Gastroesophageal sphincter (tissue), 4 donors: ENCODE measurements at regions not wholly inside any gene's neighbourhood (a gene's known extent, or its start where the extent isn't known, plus 50 kb on each side); places are given as distances from the start of the nearest gene placed in this dataset.

ENCODE experiments used
- ATAC-seq: fragments of 150-250 bp; one replicate; pipeline ENCODE4 v1.9.1; 2016; ENCODE audit warnings: mild to moderate bottlenecking, moderate library complexity
- H3K27ac ChIP-seq, 4 donors: fragments of 200-600 bp; sonication (generic) in 3 of 4; 1 replicate in 3 of 4; 2 replicates in 1 of 4; pipeline ENCODE4 v1.5.1; 2016 to 2019
- H3K27me3 ChIP-seq: fragments of 200-600 bp; sonication (generic); one replicate; pipeline ENCODE4 v1.5.1; 2019
- H3K36me3 ChIP-seq, 2 donors: fragments of 200-600 bp; sonication (generic); one replicate each; pipeline ENCODE4 v1.5.1; 2019; ENCODE audit warnings: control low read depth in 1 of 2
- H3K4me1 ChIP-seq, 3 donors: fragments of 200-600 bp; sonication (generic); 1 replicate in 2 of 3; 2 replicates in 1 of 3; pipeline ENCODE4 v1.5.1; 2016 to 2019; ENCODE audit warnings: control low read depth in 2 of 3
- H3K4me3 ChIP-seq, 2 donors: fragments of 200-600 bp; sonication (generic); one replicate each; pipeline ENCODE4 v1.5.1; 2019; ENCODE audit warnings: mild to moderate bottlenecking in 1 of 2, moderate library complexity in 1 of 2
- H3K9me3 ChIP-seq, 3 donors: fragments of 200-600 bp; sonication (generic); one replicate each; pipeline ENCODE4 v1.5.1; 2017 to 2019; ENCODE audit warnings: control low read depth in 2 of 3
- CTCF ChIP-seq, 4 experiments: fragments of 200-600 bp in 2 of 4; fragments of 450-650 bp in 2 of 4; sonication (generic) in 1 of 4; IDR thresholded peaks; one replicate each; pipeline ENCODE4 v1.5.1; 2017 to 2019; ENCODE audit warnings: antibody characterized with exemption in 4 of 4, mild to moderate bottlenecking in 2 of 4, moderate library complexity in 2 of 4
- EP300 ChIP-seq: sonication (generic); formaldehyde crosslinking; IDR thresholded peaks from one replicate; pipeline ENCODE4 v1.6.1; 2017; ENCODE audit warnings: antibody characterized with exemption, mild to moderate bottlenecking
- POLR2A ChIP-seq, 2 donors: fragments of 450-650 bp; IDR thresholded peaks; one replicate each; pipeline ENCODE4 v1.6.1; 2017; ENCODE audit warnings: antibody characterized with exemption in 2 of 2, mild to moderate bottlenecking in 2 of 2, moderate library complexity in 1 of 2
- POLR2AphosphoS5 ChIP-seq: sonication (generic); formaldehyde crosslinking; IDR thresholded peaks from one replicate; pipeline ENCODE4 v1.6.1; 2017; ENCODE audit warnings: antibody characterized with exemption
- WGBS, 2 donors: methylation state at CpG; one replicate each; pipeline ENCODE4 v1.1.5; 2018; ENCODE audit warnings: low coverage in 1 of 2; 5-methylcytosine and 5-hydroxymethylcytosine counted together

DNA sequence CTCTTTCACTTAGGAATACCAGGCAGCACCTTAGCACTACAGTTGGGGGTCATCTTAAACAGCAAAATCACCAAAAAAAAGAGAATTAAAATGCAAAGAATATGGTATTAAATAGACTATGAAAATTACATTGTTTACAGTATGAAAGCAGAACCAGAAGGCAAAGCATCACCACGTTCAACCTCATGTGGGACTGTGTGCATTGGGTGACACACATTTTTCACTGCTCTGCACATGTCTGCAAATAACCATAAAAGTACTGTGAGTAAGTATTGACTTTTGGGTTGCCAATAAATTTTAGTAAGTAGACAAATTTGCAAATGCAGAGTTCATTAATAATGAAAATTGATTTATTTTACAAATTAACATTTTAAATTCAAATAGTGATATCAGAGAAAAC is 232.1 kb upstream of the ZWINT start:
- Histone ChIP-seq H3K27ac (no peak overlapping the region), H3K9me3 (no peaks in the 10 kb centered on the region), H3K36me3 (no peaks in the 10 kb centered on the region), H3K4me3 (no peak overlapping the region), H3K27me3 (no peaks in the 10 kb centered on the region), H3K4me1 (no peaks in the 10 kb centered on the region)
- WGBS, 2 donors = 68 to 73% methylated on average over 1 of the region's 1 CpG
- ATAC-seq = no peak
- TF ChIP-seq CTCF (IDR thresholded peaks at IDR 0.05) (no peak), EP300 (no peak), POLR2AphosphoS5 (no peak), POLR2A (IDR thresholded peaks at IDR 0.05) (no peak)

DNA sequence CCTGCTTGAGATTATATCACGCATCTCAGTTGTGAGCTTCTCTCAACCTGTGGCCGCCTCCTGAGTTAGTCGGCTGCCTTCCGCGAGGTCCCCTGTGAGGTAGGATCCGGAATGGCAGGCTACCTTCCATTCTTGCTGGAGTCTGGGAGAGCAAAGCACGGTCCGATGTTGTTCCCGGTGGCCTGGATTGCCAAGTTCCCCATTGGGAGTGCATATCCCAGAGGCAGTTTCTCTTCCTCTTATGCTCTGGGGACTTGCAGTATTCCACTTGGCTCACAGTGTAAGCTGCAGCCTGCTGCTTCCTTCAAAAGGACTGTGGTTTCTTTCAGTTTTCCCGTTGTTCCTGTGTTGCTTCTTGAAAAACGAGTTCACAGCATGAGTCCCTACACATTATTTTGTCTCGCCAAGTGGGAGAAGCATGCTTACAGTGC is 225.4 kb upstream of the ZWINT start:
- H3K27ac ChIP-seq = no peak overlapping the region
- no peak for ATAC-seq
- no peaks in the 10 kb centered on the region for H3K4me1 ChIP-seq
- TF ChIP-seq POLR2AphosphoS5 = no peak
- TF ChIP-seq CTCF (IDR thresholded peaks at IDR 0.05) = no peak
- no peak for TF ChIP-seq POLR2A (IDR thresholded peaks at IDR 0.05)
- no peak for TF ChIP-seq EP300
- H3K27me3 ChIP-seq = no peaks in the 10 kb centered on the region
- H3K9me3 ChIP-seq = no peaks in the 10 kb centered on the region
- WGBS, 2 donors = 32 to 76% methylated on average over 7 to 9 of the region's 12 CpGs
- no peak overlapping the region for H3K4me3 ChIP-seq
- H3K36me3 ChIP-seq = no peaks in the 10 kb centered on the region

DNA sequence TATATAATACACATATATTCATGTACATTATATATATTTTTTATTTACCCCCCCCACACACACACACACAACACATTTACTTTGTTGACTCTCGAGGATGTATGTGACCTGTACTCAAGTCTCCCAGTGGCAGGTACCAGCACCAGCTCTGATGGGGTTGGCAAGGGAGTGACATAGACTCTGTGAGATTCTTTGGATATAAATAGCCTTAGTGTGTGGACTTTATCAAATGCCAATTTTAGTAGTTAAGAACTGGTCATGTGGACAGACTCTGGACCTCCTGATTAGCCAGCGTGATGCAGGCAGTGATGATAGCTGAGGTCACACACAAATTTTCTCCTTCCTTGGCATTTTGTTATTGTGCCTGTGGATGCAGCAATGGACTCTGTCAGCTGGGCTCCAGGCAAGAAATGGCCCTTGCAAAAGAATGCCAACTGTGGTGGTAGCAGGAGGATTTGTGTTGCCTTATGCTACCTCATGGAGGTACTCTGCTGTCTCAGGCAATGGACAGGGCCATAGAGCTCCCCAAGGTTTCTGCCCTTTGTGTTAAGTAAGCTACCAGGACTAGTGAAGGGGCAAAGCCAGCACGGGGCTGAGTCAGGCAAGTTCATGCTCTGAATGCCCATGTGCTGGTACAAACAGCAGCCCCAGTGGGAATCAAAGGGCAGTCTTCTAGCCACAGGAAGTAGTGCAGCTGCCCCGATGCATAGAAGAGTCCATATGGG is 224.6 kb upstream of the ZWINT start:
- H3K36me3 ChIP-seq = no peaks in the 10 kb centered on the region
- no peak for ATAC-seq
- 67 to 73% methylated on average over 2 to 4 of the region's 4 CpGs for WGBS, 2 donors
- H3K4me1 ChIP-seq = no peaks in the 10 kb centered on the region
- no peak overlapping the region for H3K4me3 ChIP-seq
- no peak overlapping the region for H3K27ac ChIP-seq
- no peaks in the 10 kb centered on the region for H3K27me3 ChIP-seq
- no peaks in the 10 kb centered on the region for H3K9me3 ChIP-seq
- TF ChIP-seq POLR2A (IDR thresholded peaks at IDR 0.05) (no peak), CTCF (IDR thresholded peaks at IDR 0.05) (no peak)

DNA sequence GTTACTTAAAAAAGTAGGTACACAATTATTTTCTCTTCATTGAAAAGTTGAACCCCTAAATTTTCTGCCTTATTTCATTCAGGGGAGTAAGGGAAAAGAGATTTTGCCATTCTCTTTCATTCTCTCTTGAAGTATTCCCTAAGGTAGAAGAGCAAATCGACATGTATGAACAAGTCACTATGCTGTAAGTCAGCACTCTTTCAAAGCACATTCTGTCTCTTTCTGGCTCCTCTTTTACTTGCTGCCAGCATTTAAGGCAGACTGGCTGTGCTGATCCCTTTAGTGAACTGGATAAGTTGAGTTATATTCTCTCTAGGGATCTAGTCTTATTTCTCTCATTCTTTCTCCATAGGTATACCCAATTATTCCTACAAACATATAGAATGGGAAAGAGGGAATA is 222.3 kb upstream of the ZWINT start:
- no peak for ATAC-seq
- H3K27me3 ChIP-seq = no peaks in the 10 kb centered on the region
- WGBS, 2 donors = 60 to 100% methylated on average over 1 of the region's 1 CpG
- no peaks in the 10 kb centered on the region for H3K4me1 ChIP-seq
- TF ChIP-seq POLR2AphosphoS5 (no peak), POLR2A (IDR thresholded peaks at IDR 0.05) (no peak), CTCF (IDR thresholded peaks at IDR 0.05) (no peak), EP300 (no peak)
- H3K36me3 ChIP-seq = no peaks in the 10 kb centered on the region
- H3K4me3 ChIP-seq = no peak overlapping the region
- no peak overlapping the region for H3K27ac ChIP-seq
- H3K9me3 ChIP-seq = no peaks in the 10 kb centered on the region

- TF ChIP-seq CTCF (IDR thresholded peaks at IDR 0.05) (no peak), POLR2AphosphoS5 (no peak), EP300 (no peak), POLR2A (IDR thresholded peaks at IDR 0.05) (no peak)
- no peak overlapping the region for H3K4me3 ChIP-seq
- no peaks in the 10 kb centered on the region for H3K4me1 ChIP-seq
- WGBS, 2 donors = 82 to 89% methylated on average over 1 of the region's 1 CpG
- ATAC-seq = no peak
- peaks cover 0 to under 1% (median 0%) of the 10 kb centered on the region in 3 donors for H3K9me3 ChIP-seq
- no peak overlapping the region for H3K27ac ChIP-seq
- no peaks in the 10 kb centered on the region for H3K27me3 ChIP-seq
- no peaks in the 10 kb centered on the region for H3K36me3 ChIP-seq
Observed at GRCh38 chr10:56567580-56567979, 206.5 kb upstream of the ZWINT start.
